ENCODE measurements at regions not wholly inside any gene's neighbourhood (a gene's known extent, or its start where the extent isn't known, plus 50 kb on each side); places are given as distances from the start of the nearest gene placed in this dataset.

DNA sequence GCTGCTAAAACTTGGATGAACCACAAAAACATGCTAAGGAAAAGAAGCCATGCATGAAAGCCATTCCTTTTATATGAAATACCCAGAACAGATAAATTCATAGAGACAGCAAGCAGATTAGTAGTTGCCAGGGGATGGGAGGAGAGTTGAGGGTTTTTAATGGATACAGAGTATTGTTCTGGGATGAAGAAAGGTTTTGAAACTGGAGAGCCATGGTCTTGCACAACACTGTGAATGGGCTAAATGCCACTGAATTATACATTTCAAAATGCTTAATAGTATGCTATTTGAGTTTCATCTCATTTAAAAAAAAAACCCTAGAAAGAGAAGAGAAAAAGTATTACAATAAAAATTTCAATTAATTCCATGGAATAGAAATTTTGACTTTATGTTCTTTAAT, 154.3 kb downstream of the GNAT3 start:
- Histone ChIP-seq H3K9ac (ENCODE audit: low read depth, low read length) (no peak overlapping the region), H3K79me2 (ENCODE audit: insufficient read depth, low read length) (no peaks in the 10 kb centered on the region), H4K20me1 (ENCODE audit: insufficient read depth, low read length) (no peaks in the 10 kb centered on the region), H3K27me3 (ENCODE audit: insufficient read depth, low read length, poor library complexity) (no peaks in the 10 kb centered on the region), H3K36me3 (ENCODE audit: insufficient read depth, low read length) (no peaks in the 10 kb centered on the region), H3K9me3 (ENCODE audit: insufficient read depth, low read length, severe bottlenecking) (no peaks in the 10 kb centered on the region), H3K4me2 (ENCODE audit: insufficient read depth, low read length) (no peak overlapping the region), H3K4me3 (ENCODE audit: low read depth in 1 of 2, low read length in 2 of 2) (no peak overlapping the region), H3K27ac (ENCODE audit: low read length) (no peak overlapping the region), H2AFZ (ENCODE audit: low read depth, low read length) (no peak overlapping the region), H3K4me1 (ENCODE audit: insufficient read depth, low read length) (no peaks in the 10 kb centered on the region)
- no peak for ATAC-seq (ENCODE audit: insufficient read depth, low read depth)
- no peak for DNase-seq
- TF ChIP-seq EZH2 (IDR thresholded peaks at IDR 0.05; ENCODE audit: borderline replicate concordance, low read depth, low read length, severe bottlenecking): no peak
- TF ChIP-seq, protein P1, sequence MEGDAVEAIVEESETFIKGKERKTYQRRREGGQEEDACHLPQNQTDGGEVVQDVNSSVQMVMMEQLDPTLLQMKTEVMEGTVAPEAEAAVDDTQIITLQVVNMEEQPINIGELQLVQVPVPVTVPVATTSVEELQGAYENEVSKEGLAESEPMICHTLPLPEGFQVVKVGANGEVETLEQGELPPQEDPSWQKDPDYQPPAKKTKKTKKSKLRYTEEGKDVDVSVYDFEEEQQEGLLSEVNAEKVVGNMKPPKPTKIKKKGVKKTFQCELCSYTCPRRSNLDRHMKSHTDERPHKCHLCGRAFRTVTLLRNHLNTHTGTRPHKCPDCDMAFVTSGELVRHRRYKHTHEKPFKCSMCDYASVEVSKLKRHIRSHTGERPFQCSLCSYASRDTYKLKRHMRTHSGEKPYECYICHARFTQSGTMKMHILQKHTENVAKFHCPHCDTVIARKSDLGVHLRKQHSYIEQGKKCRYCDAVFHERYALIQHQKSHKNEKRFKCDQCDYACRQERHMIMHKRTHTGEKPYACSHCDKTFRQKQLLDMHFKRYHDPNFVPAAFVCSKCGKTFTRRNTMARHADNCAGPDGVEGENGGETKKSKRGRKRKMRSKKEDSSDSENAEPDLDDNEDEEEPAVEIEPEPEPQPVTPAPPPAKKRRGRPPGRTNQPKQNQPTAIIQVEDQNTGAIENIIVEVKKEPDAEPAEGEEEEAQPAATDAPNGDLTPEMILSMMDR (IDR thresholded peaks at IDR 0.05; ENCODE audit: borderline replicate concordance, extremely low read depth, low read length, poor library complexity, severe bottlenecking): no peak

DNA sequence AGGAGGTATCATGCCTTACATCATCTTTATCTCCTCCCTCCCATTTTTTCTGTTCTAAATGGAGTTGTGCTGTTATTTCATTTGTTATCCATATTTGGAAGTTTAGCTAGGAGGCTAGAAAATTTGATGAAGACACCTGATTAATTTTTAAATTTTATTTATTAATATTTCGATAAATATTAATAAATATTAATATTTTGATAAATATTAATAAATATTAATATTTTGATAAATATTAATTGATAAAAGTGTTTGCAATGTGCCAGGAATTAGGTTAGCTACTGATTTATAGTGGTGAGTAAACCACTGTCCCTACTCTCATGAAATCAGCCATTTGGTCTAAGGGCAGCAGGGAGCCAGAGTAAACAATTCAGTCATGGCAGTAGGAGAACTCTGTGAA, 161.4 kb downstream of the GNAT3 start:
- Histone ChIP-seq H3K4me3 (ENCODE audit: low read depth in 1 of 2, low read length in 2 of 2) (no peak overlapping the region), H2AFZ (ENCODE audit: low read depth, low read length) (no peak overlapping the region), H3K9ac (ENCODE audit: low read depth, low read length) (no peak overlapping the region), H3K36me3 (ENCODE audit: insufficient read depth, low read length) (no peaks in the 10 kb centered on the region), H3K4me2 (ENCODE audit: insufficient read depth, low read length) (no peak overlapping the region), H3K9me3 (ENCODE audit: insufficient read depth, low read length, severe bottlenecking) (no peaks in the 10 kb centered on the region), H4K20me1 (ENCODE audit: insufficient read depth, low read length) (no peaks in the 10 kb centered on the region), H3K4me1 (ENCODE audit: insufficient read depth, low read length) (no peaks in the 10 kb centered on the region), H3K27ac (ENCODE audit: low read length) (no peak overlapping the region), H3K27me3 (ENCODE audit: insufficient read depth, low read length, poor library complexity) (no peaks in the 10 kb centered on the region), H3K79me2 (ENCODE audit: insufficient read depth, low read length) (no peaks in the 10 kb centered on the region)
- TF ChIP-seq EZH2 (IDR thresholded peaks at IDR 0.05; ENCODE audit: borderline replicate concordance, low read depth, low read length, severe bottlenecking): no peak
- TF ChIP-seq, protein P1 (IDR thresholded peaks at IDR 0.05; ENCODE audit: borderline replicate concordance, extremely low read depth, low read length, poor library complexity, severe bottlenecking): no peak
- ATAC-seq (ENCODE audit: insufficient read depth, low read depth): no peak
- no peak for DNase-seq

DNA sequence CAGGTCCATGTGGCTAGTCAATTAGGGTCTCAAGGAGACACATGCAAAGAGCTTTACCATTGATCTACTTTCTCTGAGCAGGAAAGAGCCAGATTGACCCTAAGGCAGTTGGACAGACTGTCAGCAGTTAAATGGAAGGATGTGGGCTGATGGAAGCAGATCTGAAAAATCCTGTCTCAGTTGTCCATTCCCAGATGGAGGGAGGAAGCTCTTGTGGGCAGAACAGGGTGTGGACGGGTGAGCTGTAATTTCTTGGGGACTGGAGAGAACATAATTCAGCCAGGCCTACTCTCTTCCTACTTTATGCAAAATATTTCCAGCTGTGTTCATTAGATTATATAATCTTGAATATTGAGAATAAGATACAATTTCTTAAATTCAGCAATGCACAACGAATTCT, 163.6 kb downstream of the GNAT3 start:
- Histone ChIP-seq H3K36me3 (ENCODE audit: insufficient read depth, low read length) (no peaks in the 10 kb centered on the region), H2AFZ (ENCODE audit: low read depth, low read length) (no peak overlapping the region; the same call in 1 of the 2 replicates), H3K9ac (ENCODE audit: low read depth, low read length) (no peak overlapping the region), H3K4me2 (ENCODE audit: insufficient read depth, low read length) (no peak overlapping the region), H3K27ac (ENCODE audit: low read length) (no peak overlapping the region; the same call in 1 of the 2 replicates), H3K4me3 (ENCODE audit: low read depth in 1 of 2, low read length in 2 of 2) (no peak overlapping the region), H3K27me3 (ENCODE audit: insufficient read depth, low read length, poor library complexity) (no peaks in the 10 kb centered on the region), H3K79me2 (ENCODE audit: insufficient read depth, low read length) (no peaks in the 10 kb centered on the region), H3K9me3 (ENCODE audit: insufficient read depth, low read length, severe bottlenecking) (no peaks in the 10 kb centered on the region), H4K20me1 (ENCODE audit: insufficient read depth, low read length) (no peaks in the 10 kb centered on the region), H3K4me1 (ENCODE audit: insufficient read depth, low read length) (no peaks in the 10 kb centered on the region)
- ATAC-seq (ENCODE audit: insufficient read depth, low read depth) (no peak), DNase-seq (no peak)
- TF ChIP-seq, protein P1 (IDR thresholded peaks at IDR 0.05; ENCODE audit: borderline replicate concordance, extremely low read depth, low read length, poor library complexity, severe bottlenecking): no peak
- TF ChIP-seq EZH2 (IDR thresholded peaks at IDR 0.05; ENCODE audit: borderline replicate concordance, low read depth, low read length, severe bottlenecking): no peak

DNA sequence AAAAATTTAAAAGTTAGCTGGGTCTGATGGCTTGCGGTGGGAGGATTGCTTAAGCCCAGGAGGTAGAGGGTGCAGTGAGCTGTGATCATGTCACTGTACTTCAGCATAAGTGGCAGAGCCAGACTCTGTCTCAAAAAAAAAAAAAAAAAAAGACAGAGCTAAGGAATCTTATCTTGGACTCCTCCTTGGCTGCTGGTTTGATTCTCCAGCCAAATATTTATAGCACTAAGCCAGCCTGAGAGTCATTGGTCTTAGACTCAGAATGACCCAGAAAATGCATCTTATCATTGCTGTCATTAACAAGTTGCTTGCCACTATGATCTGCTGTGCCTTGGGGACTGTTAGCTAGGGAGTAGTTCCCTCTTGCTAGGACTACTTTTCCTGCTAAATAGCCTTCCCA, 164.7 kb downstream of the GNAT3 start:
- no peak overlapping the region for H3K4me2 ChIP-seq (ENCODE audit: insufficient read depth, low read length)
- H3K27ac ChIP-seq (ENCODE audit: low read length): no peak overlapping the region
- no peaks in the 10 kb centered on the region for H3K79me2 ChIP-seq (ENCODE audit: insufficient read depth, low read length)
- H3K9me3 ChIP-seq (ENCODE audit: insufficient read depth, low read length, severe bottlenecking): no peaks in the 10 kb centered on the region
- H3K9ac ChIP-seq (ENCODE audit: low read depth, low read length): no peak overlapping the region
- ATAC-seq (ENCODE audit: insufficient read depth, low read depth) (no peak), DNase-seq (no peak)
- no peak overlapping the region for H2AFZ ChIP-seq (ENCODE audit: low read depth, low read length)
- no peaks in the 10 kb centered on the region for H3K36me3 ChIP-seq (ENCODE audit: insufficient read depth, low read length)
- TF ChIP-seq, protein P1 (IDR thresholded peaks at IDR 0.05; ENCODE audit: borderline replicate concordance, extremely low read depth, low read length, poor library complexity, severe bottlenecking): no peak
- TF ChIP-seq EZH2 (IDR thresholded peaks at IDR 0.05; ENCODE audit: borderline replicate concordance, low read depth, low read length, severe bottlenecking): no peak
- H3K4me3 ChIP-seq (ENCODE audit: low read depth in 1 of 2, low read length in 2 of 2): no peak overlapping the region
- no peaks in the 10 kb centered on the region for H3K4me1 ChIP-seq (ENCODE audit: insufficient read depth, low read length)
- H4K20me1 ChIP-seq (ENCODE audit: insufficient read depth, low read length): no peaks in the 10 kb centered on the region
- H3K27me3 ChIP-seq (ENCODE audit: insufficient read depth, low read length, poor library complexity): no peaks in the 10 kb centered on the region
